GM10248 (cell line): ENCODE measurements at regions not wholly inside any gene's neighbourhood (a gene's known extent, or its start where the extent isn't known, plus 50 kb on each side); places are given as distances from the start of the nearest gene placed in this dataset.

ENCODE experiments used
- CTCF ChIA-PET: fragments of 300-600 bp; sonication (Branson Sonifier 250); formaldehyde crosslinking; extraction: SDS; loops from one replicate; lab custom pipeline; 2021; ENCODE audit warnings: antibody characterized with exemption; lab: Yijun Ruan, JAX
- POLR2A ChIA-PET: fragments of 350-650 bp; sonication (Branson Sonifier 250); formaldehyde crosslinking; extraction: SDS; loops from one replicate; lab custom pipeline; 2020; ENCODE audit warnings: antibody characterized with exemption; lab: Yijun Ruan, JAX
- DNase-seq: peaks from one replicate; pipeline ENCODE4 v3.0.0; 2012; ENCODE audit errors: extremely low spot score
- TF ChIP-seq, protein P1 (sequence below): IDR thresholded peaks from 2 replicates; pipeline ENCODE4 v1.5.1; 2012; ENCODE audit warnings: mild to moderate bottlenecking, low read depth; ENCODE audit errors: extremely low read depth, missing control alignments, control extremely low read depth

DNA sequence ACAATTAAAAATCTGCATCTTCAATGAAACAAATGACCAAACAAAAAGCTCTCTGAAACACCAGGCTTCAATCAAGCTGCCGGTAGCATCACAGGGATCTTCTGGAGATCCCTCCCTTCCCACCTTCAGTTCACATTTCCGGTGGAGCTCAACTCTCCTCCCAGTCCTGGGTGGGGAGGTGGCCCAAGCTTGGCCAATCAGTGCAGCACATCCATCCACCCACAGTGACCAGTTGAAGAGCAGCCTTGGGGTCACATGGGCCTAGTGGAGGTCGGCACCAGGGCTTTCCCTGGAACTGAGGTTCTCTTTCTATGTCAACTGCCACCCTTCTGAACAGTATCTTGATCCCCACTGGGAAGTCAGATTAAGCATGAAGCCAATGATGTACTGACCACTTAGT, 620.1 kb upstream of the MGMT start:
- ChIA-PET CTCF (no interaction called here), POLR2A (no interaction called here)
- no peak for DNase-seq
- TF ChIP-seq, protein P1, sequence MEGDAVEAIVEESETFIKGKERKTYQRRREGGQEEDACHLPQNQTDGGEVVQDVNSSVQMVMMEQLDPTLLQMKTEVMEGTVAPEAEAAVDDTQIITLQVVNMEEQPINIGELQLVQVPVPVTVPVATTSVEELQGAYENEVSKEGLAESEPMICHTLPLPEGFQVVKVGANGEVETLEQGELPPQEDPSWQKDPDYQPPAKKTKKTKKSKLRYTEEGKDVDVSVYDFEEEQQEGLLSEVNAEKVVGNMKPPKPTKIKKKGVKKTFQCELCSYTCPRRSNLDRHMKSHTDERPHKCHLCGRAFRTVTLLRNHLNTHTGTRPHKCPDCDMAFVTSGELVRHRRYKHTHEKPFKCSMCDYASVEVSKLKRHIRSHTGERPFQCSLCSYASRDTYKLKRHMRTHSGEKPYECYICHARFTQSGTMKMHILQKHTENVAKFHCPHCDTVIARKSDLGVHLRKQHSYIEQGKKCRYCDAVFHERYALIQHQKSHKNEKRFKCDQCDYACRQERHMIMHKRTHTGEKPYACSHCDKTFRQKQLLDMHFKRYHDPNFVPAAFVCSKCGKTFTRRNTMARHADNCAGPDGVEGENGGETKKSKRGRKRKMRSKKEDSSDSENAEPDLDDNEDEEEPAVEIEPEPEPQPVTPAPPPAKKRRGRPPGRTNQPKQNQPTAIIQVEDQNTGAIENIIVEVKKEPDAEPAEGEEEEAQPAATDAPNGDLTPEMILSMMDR = no peak

GRCh38 chr10:128848810-128849209, 618.2 kb upstream of the MGMT start:
- TF ChIP-seq, protein P1 = no peak
- POLR2A ChIA-PET = no interaction called here
- CTCF ChIA-PET = no interaction called here
- no peak for DNase-seq

GRCh38 chr10:128850647-128851046, 616.4 kb upstream of the MGMT start:
- POLR2A ChIA-PET = no interaction called here
- DNase-seq = no peak
- CTCF ChIA-PET = no interaction called here
- TF ChIP-seq, protein P1 = no peak

- ChIA-PET CTCF (no interaction called here), POLR2A (no interaction called here)
- no peak for DNase-seq
- TF ChIP-seq, protein P1 = no peak
These were observed 615.8 kb upstream of the MGMT start for GRCh38 chr10:128851281-128851680.

GRCh38 chr10:128851726-128852125, 615.3 kb upstream of the MGMT start:
- TF ChIP-seq, protein P1 = no peak
- no peak for DNase-seq
- ChIA-PET CTCF (no interaction called here), POLR2A (no interaction called here)

- POLR2A ChIA-PET = no interaction called here
- TF ChIP-seq, protein P1 = no peak
- CTCF ChIA-PET = no interaction called here
These were observed 614.6 kb upstream of the MGMT start for GRCh38 chr10:128852449-128852848.

GRCh38 chr10:128852902-128853301, 614.1 kb upstream of the MGMT start:
- TF ChIP-seq, protein P1 = no peak
- CTCF ChIA-PET = no interaction called here
- no peak for DNase-seq
- POLR2A ChIA-PET = no interaction called here

More at GRCh38 chr10:128852449-128852848, 614.6 kb upstream of the MGMT start:
- no peak for DNase-seq
